ENCODE measurements at regions not wholly inside any gene's neighbourhood (a gene's known extent, or its start where the extent isn't known, plus 50 kb on each side); places are given as distances from the start of the nearest gene placed in this dataset.

DNA sequence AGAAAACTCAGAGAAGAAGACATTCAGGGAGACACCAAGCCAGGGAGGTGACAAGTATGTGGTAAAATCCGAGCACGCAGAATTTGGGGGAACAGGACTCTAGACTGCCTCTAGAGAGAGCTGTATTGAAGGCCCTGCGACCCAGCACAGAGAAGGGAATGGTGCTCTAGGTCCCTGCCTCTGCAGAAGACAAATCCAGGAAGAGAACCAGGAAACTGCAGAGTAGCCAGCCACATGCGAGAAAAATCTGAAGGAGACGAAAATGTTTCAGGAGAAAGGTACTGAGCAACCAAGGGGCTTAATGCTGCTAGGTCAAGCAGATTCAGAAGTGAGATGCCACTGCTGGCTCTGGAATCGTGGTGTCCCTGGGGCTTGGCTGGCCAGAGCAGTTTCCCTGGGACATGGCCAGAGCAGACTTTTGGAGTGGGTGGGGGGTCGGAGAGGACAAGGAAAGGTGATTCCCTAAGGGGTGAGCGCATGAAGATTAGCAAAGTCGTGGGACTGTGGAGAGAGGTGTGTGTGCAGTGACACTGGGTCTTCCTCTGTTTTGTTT is 158.0 kb upstream of the KLF6 start:
- Histone ChIP-seq H3K36me3 (ENCODE audit: control insufficient read depth, insufficient read depth, low read length) (no peaks in the 10 kb centered on the region), H3K9me3 (replicated peaks; ENCODE audit: control insufficient read depth, insufficient read depth, low read depth, low read length) (no peaks in the 10 kb centered on the region; the same call in 1 of the 2 replicates), H4K20me1 (replicated peaks; ENCODE audit: control insufficient read depth, insufficient read depth, low read length) (no peaks in the 10 kb centered on the region), H3K9ac (ENCODE audit: insufficient read depth in 1 of 2, low read depth in 2 of 2, low read length in 2 of 2) (no peak overlapping the region), H3K79me2 (ENCODE audit: control insufficient read depth, insufficient read depth, low read length) (no peaks in the 10 kb centered on the region), H3K27ac (ENCODE audit: extremely low read depth, low read depth, low read length) (no peak overlapping the region), H3K4me2 (ENCODE audit: insufficient read depth, low read length) (no peak overlapping the region), H3K27me3 (ENCODE audit: control insufficient read depth in 2 of 2, insufficient read depth in 2 of 2, low read length in 2 of 2) (no peaks in the 10 kb centered on the region), H3K4me1 (replicated peaks in 1 of 2; ENCODE audit: control insufficient read depth in 2 of 2, insufficient read depth in 2 of 2, low read length in 2 of 2) (peaks cover under 1 to 8% of the 10 kb centered on the region in 2 experiments; a peak in 3 of 5 replicates), H2AFZ (ENCODE audit: low read depth, low read length) (peak overlapping the region; percentile 68), H3K4me3 (no peak overlapping the region), H3K9me1 (ENCODE audit: control insufficient read depth, insufficient read depth, low read length) (no peaks in the 10 kb centered on the region)
- intact Hi-C loops (cut with micrococcal nuclease) (no loop called here), in situ Hi-C loops (cut with MboI) (no loop called here)
- BruUV-seq (replicated peaks): no TSS peak
- WGBS (ENCODE audit: insufficient coverage, low coverage, missing lambda C conversion rate): 54% methylated on average over 9 of the region's 9 CpGs
- ATAC-seq (peak; percentile 79), DNase-seq (ENCODE audit: extremely low read depth in 1 of 4, low spot score in 3 of 4) (no peak), FAIRE-seq (no peak)
- ChIA-PET CTCF (ENCODE audit: low intra/inter-chr PET ratio) (no interaction called here), POLR2A (interaction anchor here (1.0 to 1.6 kb wide), 2 partner anchors 10 to 11 kb away, joined by 3 to 4 read pairs; no protein-coding TSS in a partner anchor)
- TF ChIP-seq, protein P1, sequence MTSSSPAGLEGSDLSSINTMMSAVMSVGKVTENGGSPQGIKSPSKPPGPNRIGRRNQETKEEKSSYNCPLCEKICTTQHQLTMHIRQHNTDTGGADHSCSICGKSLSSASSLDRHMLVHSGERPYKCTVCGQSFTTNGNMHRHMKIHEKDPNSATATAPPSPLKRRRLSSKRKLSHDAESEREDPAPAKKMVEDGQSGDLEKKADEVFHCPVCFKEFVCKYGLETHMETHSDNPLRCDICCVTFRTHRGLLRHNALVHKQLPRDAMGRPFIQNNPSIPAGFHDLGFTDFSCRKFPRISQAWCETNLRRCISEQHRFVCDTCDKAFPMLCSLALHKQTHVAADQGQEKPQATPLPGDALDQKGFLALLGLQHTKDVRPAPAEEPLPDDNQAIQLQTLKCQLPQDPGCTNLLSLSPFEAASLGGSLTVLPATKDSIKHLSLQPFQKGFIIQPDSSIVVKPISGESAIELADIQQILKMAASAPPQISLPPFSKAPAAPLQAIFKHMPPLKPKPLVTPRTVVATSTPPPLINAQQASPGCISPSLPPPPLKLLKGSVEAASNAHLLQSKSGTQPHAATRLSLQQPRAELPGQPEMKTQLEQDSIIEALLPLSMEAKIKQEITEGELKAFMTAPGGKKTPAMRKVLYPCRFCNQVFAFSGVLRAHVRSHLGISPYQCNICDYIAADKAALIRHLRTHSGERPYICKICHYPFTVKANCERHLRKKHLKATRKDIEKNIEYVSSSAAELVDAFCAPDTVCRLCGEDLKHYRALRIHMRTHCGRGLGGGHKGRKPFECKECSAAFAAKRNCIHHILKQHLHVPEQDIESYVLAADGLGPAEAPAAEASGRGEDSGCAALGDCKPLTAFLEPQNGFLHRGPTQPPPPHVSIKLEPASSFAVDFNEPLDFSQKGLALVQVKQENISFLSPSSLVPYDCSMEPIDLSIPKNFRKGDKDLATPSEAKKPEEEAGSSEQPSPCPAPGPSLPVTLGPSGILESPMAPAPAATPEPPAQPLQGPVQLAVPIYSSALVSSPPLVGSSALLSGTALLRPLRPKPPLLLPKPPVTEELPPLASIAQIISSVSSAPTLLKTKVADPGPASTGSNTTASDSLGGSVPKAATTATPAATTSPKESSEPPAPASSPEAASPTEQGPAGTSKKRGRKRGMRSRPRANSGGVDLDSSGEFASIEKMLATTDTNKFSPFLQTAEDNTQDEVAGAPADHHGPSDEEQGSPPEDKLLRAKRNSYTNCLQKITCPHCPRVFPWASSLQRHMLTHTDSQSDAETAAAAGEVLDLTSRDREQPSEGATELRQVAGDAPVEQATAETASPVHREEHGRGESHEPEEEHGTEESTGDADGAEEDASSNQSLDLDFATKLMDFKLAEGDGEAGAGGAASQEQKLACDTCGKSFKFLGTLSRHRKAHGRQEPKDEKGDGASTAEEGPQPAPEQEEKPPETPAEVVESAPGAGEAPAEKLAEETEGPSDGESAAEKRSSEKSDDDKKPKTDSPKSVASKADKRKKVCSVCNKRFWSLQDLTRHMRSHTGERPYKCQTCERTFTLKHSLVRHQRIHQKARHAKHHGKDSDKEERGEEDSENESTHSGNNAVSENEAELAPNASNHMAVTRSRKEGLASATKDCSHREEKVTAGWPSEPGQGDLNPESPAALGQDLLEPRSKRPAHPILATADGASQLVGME (CRISPR knock-in tag; IDR thresholded peaks at IDR 0.05): no peak
- TF ChIP-seq, protein P2, sequence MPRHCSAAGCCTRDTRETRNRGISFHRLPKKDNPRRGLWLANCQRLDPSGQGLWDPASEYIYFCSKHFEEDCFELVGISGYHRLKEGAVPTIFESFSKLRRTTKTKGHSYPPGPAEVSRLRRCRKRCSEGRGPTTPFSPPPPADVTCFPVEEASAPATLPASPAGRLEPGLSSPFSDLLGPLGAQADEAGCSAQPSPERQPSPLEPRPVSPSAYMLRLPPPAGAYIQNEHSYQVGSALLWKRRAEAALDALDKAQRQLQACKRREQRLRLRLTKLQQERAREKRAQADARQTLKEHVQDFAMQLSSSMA (CRISPR knock-in tag; IDR thresholded peaks at IDR 0.05): no peak
- TF ChIP-seq NEUROD1 (IDR thresholded peaks at IDR 0.05; ENCODE audit: borderline replicate concordance, low read depth, low read length, partially characterized antibody): no peak
- no peak for TF ChIP-seq EZH2 (IDR thresholded peaks at IDR 0.05; ENCODE audit: borderline replicate concordance, low read depth, low read length)
- TF ChIP-seq, protein P3, sequence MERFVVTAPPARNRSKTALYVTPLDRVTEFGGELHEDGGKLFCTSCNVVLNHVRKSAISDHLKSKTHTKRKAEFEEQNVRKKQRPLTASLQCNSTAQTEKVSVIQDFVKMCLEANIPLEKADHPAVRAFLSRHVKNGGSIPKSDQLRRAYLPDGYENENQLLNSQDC (CRISPR knock-in tag; IDR thresholded peaks at IDR 0.05): no peak
- no peak for TF ChIP-seq ZC3H4 (CRISPR knock-in tag; IDR thresholded peaks at IDR 0.05; ENCODE audit: borderline replicate concordance)
- TF ChIP-seq SRF (CRISPR knock-in tag; IDR thresholded peaks at IDR 0.05): peak in 1 of 2 experiments; percentile 36; a peak in 1 of 4 replicates
- 0 out of 4 replicates have a peak, but pooled peaks of 1 of the 2 experiments have one; percentile 9 for TF ChIP-seq NRF1 (conservative IDR thresholded peaks at IDR 0.05 in 1 of 2, IDR thresholded peaks at IDR 0.05 in 1 of 2)
- no peak for TF ChIP-seq LCOR (CRISPR knock-in tag; IDR thresholded peaks at IDR 0.05)
- TF ChIP-seq POU5F1 (IDR thresholded peaks at IDR 0.05; ENCODE audit: borderline replicate concordance, low read depth, low read length, partially characterized antibody): no peak
- TF ChIP-seq HMG20B (CRISPR knock-in tag; IDR thresholded peaks at IDR 0.05): no peak

Data from K562 (cell line).